ENCODE measurements at regions not wholly inside any gene's neighbourhood (a gene's known extent, or its start where the extent isn't known, plus 50 kb on each side); places are given as distances from the start of the nearest gene placed in this dataset.

DNA sequence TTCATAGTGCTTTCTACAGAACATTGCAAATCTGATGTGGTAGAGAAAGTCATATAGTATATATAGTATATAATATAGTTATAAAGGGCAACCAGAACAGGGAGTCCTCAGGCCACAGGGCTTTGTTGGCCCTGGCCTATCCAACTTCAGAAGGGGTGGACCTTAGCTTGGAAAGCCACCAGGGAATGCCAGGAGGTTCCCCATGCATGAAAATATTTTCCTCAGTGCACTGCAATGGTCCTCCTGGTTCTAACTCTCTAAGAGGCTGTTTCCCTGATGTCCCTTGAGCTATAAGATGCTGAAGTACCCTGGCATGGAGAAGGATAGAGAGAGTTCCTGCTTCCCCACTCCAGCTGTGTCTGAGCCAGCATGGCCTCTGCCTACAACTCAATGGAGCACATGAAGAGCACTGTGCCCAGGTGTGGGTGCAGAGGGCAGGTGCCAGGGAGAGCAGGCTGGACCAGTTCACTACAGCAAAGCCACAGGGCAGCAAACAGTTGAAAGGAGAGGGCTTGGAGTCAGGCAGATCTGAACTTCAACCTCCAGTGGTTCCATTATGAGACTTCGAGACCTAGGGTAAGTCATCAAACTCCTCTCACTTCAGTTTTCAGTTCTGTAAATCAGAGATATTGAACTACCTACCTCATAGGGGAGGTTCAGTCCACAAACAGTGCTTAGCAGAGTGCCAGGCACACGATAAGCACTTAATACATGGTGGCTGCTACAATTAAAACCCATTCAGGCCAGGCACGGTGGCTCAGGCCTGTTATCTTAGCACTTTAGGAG is 183.1 kb downstream of the SALL1 start:
- TF ChIP-seq, protein P1, sequence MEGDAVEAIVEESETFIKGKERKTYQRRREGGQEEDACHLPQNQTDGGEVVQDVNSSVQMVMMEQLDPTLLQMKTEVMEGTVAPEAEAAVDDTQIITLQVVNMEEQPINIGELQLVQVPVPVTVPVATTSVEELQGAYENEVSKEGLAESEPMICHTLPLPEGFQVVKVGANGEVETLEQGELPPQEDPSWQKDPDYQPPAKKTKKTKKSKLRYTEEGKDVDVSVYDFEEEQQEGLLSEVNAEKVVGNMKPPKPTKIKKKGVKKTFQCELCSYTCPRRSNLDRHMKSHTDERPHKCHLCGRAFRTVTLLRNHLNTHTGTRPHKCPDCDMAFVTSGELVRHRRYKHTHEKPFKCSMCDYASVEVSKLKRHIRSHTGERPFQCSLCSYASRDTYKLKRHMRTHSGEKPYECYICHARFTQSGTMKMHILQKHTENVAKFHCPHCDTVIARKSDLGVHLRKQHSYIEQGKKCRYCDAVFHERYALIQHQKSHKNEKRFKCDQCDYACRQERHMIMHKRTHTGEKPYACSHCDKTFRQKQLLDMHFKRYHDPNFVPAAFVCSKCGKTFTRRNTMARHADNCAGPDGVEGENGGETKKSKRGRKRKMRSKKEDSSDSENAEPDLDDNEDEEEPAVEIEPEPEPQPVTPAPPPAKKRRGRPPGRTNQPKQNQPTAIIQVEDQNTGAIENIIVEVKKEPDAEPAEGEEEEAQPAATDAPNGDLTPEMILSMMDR (IDR thresholded peaks at IDR 0.05): no peak
- TF ChIP-seq ZFX (IDR thresholded peaks at IDR 0.05; ENCODE audit: borderline replicate concordance): no peak
- H3K27ac ChIP-seq: no peak overlapping the region

DNA sequence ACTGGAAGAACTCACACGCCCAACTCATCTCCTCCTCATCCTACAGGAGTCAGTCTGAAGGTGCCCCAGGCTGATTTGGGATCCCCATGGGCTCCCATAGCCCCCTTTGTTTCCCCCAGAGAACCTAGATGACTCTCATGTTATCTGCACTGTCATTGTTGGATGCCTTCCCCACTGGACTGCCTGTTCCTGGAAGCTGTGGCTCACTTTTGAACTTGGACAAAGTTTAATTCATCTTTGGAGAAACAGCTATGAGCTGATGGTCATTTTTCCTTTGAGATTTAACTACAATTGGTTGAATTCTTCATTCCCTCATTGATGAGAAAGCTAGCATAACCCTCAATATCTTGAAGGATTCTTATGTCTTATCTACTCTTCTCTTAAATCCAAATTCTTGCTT is 186.6 kb downstream of the SALL1 start:
- TF ChIP-seq, protein P1 (IDR thresholded peaks at IDR 0.05): no peak
- no peak for TF ChIP-seq ZFX (IDR thresholded peaks at IDR 0.05; ENCODE audit: borderline replicate concordance)
- H3K27ac ChIP-seq: no peak overlapping the region

DNA sequence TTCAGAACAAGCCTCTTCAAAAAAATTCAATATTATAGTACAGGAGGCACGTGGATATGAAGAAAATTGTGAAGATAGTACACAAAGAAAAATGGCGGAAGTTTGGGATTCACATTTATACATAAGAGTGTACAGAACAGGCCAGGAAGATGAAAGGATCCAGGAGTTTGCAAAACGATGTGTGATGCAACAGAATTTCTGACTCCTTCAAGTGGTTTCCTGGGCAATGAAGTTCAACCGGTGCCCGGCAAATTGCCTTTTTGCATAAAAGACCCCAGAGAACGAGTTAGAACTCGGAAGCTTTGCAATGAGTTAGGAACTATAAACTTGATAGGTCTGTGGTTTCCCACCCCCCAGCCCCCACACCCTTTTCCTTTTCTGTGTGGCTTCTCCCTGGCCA is 189.1 kb downstream of the SALL1 start:
- H3K27ac ChIP-seq: no peak overlapping the region
- TF ChIP-seq ZFX (IDR thresholded peaks at IDR 0.05; ENCODE audit: borderline replicate concordance): no peak
- TF ChIP-seq, protein P1 (IDR thresholded peaks at IDR 0.05): no peak

DNA sequence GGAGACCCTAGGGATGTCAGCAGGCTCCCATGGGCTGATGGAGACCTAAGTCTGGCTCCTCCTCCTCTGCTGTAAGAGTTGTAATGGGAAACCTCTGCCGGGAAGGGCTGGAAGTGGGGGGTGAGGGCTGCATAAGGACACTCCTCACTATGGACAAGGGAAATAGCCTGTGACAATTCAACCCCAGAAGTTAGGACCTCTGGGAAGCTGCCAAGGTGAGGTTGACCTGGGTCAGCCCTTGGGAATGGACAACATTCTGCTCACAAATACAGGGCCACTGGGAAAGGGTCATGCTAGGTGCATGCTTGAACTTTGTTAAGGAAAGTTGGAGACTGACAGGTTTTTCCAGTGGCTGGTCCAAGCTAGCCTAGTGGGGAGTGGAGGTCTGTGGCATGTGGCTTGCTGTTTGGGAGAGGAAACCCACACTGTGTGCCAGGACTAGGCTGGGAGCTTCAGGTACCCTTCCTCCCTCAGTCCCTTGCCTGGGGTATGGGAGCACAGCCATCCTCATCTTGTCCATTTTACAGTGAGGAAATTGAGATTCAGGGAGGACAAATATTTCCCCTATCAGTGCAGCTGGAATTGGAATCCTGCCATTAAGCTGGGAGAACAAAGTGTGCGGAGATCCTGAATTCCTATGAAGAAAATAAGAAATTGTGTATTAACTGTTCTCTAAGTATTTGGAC is 190.4 kb downstream of the SALL1 start:
- TF ChIP-seq ZFX (IDR thresholded peaks at IDR 0.05; ENCODE audit: borderline replicate concordance): no peak
- TF ChIP-seq, protein P1 (IDR thresholded peaks at IDR 0.05): no peak
- H3K27ac ChIP-seq: no peak overlapping the region

DNA sequence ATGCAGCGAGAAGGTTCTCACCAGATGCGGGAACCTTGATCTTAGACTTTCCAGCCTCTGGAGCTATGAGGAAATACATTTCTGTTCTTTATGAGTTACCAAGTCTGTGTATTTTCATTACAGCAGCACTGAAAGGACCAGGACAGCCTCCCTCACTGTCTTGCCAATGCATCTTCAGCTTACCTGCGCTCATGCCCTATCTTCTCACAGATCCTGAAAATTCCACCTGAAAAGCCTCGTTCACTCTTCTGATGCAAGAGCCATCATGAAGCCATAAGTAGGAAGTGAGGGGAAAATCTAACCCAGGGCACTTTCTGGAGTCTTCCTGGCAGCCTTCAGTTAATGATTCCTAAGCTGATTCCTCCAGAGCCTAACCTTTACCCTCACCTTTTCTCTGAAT is 194.0 kb downstream of the SALL1 start:
- no peak overlapping the region for H3K27ac ChIP-seq
- TF ChIP-seq, protein P1 (IDR thresholded peaks at IDR 0.05): no peak
- no peak for TF ChIP-seq ZFX (IDR thresholded peaks at IDR 0.05; ENCODE audit: borderline replicate concordance)

DNA sequence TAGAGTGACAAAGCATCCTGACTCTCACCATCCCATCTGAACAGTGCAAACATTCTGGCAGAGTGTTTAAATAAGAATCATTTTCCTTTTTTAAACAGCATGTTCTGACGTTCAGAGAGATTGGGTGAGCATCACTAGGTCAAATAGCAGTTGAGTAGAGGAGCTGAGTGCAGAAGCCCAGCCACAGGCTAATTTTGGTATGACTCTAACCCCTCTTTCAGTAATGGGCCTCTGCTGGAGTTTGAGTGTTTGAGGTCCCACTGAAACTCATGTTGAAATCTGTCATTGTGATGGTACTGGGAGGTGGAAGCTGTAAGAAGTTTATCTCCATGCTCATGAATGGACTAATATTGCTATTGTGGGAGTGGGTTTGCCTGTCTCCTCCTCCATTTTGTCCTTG is 194.4 kb downstream of the SALL1 start:
- no peak for TF ChIP-seq ZFX (IDR thresholded peaks at IDR 0.05; ENCODE audit: borderline replicate concordance)
- TF ChIP-seq, protein P1 (IDR thresholded peaks at IDR 0.05): no peak

DNA sequence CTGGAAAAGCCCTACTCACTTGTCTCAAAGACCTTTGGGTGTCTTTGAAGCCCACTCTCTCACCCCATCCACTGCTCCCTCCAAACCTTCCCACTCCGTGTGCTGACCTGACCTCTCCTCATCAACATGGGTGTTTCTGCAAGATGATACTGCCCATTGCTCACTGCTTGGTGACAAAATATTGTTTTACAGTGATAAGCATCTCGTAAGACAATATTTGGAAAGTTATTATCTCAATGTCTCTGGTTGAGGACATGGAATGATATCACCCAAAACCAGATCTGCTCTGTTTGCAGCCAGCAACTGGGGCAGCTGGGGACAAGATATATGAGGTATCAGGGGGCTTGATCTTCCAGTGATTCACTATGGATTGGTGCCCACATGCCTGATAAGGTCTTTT is 195.8 kb downstream of the SALL1 start:
- no peak for TF ChIP-seq ZFX (IDR thresholded peaks at IDR 0.05; ENCODE audit: borderline replicate concordance)
- TF ChIP-seq, protein P1 (IDR thresholded peaks at IDR 0.05): no peak
- H3K27ac ChIP-seq: no peak overlapping the region

More for the DNA sequence above, 194.4 kb downstream of the SALL1 start:
- H3K27ac ChIP-seq: no peak overlapping the region
